ENCODE measurements at regions not wholly inside any gene's neighbourhood (a gene's known extent, or its start where the extent isn't known, plus 50 kb on each side); places are given as distances from the start of the nearest gene placed in this dataset.
"Not testable (repeated sequence)": the region's sequence is repeated elsewhere in the genome, so short reads cannot be mapped to it uniquely, and the experiment has no call there.

DNA sequence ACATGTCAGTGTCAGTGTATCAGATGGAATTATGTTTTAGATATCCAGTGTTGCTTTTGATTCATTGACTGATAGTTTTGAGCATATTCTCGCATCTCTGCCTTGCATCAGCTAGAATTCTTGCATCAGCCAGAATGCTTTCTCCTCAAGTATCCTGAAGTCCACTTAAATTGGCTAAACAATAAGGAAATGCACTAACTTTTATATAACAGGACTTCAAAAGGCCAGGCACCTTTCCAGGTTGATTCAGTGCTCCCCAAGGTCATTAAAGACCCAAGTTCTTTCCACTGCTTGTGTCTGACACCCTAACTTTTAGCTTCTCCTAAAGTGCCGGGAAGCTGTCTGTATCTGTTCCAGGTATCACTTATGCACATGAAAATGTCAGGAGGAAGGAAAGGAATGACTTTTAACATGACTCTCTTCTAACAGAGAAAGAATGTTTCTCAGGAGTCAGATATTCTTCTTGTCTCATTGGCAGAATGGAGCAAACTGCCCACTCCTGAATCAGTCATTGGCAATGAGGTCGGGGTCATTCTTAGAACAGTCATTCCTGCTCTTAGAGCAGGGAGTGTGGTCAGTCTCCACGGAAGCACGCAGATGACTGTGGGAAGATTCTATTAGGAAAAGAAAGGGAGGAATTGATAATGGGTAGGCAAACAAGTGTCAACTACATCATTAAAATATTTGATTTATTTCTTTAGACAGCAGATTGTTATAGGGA is 92.9 kb upstream of the TLL1 start:
- no peak for DNase-seq

DNA sequence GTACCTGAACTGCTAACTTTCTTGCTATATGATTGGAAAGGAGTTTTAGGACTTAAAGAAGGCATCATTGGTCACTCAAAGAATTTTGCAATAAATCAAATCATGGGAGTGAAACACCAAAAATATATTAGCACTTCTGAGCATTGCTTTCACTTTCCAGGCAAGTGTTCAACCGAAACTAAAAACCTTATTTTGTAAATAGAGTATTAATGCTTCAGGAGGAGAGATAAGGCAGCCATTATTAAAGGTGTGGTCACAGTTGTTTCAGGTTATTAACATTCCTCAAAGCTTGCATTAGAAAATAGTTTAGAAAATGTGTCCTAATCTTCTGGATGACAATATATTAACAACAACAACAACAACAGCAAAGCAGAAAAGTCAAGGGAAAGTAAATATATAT is 92.3 kb upstream of the TLL1 start:
- no peak for DNase-seq

DNA sequence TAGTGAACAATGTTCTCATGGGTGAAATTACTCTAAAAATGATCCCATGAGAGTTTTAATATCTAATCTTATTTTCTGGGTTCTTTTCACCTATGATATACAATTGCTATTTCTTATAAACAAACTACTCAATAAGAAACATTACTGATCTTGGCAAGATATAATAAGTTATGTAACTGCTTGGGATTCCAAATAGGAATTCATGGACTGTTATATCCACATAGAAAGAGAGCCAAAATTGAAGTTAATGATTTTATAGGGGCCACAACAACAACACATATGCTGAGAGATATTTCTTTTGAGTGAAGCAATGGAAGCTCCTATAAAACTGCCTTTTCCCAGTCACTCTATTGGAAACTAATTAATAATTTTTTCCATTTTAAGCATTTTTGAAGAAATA is 90.4 kb upstream of the TLL1 start:
- DNase-seq, result no peak

DNA sequence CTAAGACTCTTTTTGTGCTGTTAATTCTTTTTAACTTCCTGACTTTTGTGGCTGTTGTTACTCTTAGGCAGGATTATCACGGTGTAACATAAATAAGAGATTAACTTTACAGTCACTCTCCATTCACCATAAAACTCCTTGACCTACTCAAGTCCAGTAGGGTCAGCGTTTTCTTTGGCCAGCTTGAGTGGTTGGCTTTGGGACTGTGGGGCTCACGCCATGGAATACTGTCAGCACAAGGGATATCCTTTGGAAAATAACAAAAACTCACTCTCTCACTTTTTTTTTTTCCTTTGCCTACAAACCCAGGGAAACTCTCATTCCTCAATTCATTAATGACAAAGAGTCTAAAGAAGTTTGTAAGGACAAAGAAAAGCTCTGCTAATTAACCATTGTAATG is 89.4 kb upstream of the TLL1 start:
- no peak for DNase-seq

DNA sequence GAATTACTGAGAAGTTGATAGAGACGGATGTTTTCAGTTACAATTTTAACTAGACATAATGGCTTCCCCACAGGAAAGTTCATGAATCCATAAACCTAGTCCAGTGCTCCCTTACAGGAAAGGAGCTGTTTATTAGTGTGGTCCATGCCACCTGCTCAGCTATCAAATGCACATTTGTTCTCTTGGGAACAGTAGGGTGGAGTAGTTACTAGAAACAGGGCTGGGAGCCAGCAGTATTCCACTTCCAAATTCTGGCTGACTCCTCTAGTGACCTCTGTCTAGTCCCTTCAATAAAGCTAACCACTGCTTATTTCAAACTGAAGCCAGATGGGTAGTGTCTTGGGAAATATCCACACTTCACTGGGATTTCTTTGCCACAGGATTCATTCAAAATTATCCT is 88.4 kb upstream of the TLL1 start:
- DNase-seq, result no peak

DNA sequence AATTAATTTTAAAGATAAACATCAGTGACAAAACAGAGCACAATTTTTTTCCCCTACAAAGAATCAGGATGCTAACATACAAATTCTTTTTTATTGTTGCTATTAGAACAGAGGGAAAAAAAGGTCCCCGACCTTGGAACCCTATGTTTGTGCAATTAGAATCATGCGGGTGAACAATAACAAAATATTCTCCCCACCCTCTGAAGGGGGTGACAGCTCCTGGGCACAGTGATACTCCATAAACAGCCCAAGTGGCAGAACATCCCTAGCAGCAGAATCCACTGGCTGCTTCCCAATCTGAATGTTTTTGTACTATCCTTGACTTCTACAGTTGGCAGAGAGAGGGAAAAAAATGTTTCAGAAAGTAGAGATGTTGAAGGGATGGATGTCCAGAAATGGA is 87.7 kb upstream of the TLL1 start:
- DNase-seq, result no peak

DNA sequence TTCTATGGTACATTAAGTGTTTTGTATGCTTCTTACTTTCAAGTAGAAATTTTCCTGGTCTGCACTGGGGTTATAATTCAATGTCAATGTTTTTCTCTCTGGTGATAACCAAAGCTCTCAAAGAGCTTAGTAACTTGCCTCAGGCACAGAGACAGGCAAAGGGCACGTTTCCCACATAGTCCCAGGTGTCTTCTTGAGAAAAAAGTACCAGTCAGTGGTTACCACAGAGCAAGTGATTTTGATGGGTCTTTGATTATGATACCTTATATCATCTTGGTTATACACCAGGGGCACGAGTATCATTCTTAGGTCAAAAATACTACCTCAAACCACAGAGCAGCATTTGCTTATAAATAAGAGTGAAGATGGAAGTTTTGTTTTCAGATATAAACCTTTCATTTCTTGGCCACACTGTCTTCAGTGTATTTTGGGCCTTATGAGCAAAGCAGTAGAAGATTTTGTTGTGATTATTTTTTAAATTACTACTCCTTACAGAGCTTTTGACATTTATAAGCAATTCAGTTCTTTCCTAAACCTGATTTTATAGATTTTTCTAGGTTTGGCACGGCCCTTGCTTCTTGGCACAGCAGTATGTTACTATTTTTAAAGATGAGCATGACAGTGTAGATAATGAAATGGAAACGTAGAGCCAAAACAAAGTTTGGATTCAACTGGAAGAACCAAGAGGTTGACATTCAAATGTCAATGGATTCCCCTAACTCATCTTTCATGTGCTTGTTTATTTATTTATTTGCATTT is 85.3 kb upstream of the TLL1 start:
- no peak for DNase-seq

DNA sequence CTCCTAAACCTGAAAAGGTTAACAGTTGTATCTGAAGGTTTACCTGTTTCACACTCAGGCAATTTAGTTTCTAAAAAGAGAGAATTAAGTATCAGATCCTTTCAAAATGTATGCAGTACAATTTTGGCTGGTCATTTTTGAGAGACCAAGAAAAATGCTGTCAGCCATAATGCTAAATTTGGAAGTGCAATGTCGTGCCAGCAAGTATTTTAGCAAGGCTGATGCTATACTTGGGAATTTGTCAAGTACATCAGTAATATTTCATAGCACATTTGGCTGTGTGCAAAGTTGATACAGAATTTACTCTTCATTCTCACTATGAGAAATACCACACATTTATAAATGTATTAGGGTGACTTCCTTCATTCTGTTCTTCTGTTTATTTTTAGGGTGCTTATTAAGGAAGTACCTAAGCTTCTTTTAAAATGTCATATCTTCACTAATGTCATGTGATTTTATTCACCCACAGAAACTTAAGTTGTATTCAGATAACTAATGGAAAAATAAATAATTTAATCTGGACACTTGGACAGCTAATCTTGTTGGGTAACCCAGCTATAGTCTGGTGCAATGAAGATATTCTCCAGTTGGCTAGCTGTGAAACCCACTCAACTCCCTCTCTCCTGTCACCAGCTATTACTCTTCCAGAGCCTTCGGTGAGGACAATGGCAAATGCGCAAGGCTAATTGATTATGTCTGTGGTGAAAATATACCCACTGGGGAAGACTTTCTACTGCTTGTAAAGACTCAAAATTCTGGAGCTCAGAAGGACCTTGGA is 84.2 kb upstream of the TLL1 start:
- DNase-seq, result no peak

DNA sequence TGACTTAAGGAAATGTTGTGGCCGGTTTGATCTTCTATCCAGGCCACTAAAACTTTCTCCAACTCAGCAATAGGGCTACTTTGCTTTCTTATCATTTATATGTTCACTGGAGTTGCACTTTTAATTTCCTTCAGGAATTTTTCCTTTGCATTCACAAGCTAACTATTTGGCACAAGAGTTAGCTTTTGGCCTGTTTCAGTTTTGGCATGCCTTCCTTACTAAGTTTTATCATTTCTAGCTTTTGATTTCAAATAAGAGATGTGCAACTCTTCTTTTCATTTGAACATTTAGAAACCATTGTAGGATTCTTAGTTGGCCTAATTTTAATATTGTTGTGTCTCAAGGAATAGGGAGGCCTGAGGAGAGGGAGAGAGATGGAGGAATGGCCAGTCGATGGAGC is 79.8 kb upstream of the TLL1 start:
- no peak for DNase-seq

DNA sequence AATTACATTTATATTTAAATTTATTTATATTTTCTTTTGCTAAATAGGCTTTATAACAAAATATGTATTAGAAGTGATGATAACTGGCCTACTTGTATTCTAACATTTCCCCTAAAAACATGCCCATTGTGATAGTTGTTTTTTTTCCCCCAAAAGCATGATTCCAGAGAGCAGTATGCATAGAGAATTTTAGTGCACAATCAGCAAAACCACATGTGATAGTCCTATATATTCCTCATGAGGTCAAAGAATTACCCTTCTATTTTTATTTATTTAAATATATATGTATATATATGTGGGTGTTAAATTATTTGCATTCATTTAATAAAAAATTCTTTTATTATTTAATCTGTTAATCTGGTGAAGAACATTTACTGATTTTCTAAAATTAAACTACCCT is 78.2 kb upstream of the TLL1 start:
- DNase-seq, result no peak

DNA sequence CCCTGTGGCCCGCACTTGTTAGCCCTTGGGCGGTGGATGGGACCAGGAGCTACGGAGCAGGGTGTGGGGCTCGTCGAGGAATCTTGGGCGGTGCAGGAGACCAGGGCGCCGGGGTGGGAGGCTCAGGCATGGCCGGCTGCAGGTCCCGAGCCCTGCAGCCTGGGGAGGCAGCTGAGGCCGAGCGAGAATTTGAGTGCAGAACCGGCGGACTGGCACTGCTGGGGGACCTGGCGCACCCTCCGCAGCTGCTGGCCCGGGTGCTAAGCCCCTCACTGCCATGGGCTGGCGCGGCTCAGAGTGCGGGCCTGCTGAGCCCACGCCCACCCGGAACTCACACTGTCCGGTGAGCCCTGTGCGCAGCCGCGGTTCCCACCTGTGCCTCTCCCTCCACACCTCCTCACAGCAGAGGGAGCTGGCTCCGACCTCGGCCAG is 73.6 kb upstream of the TLL1 start:
- no peak for DNase-seq

DNA sequence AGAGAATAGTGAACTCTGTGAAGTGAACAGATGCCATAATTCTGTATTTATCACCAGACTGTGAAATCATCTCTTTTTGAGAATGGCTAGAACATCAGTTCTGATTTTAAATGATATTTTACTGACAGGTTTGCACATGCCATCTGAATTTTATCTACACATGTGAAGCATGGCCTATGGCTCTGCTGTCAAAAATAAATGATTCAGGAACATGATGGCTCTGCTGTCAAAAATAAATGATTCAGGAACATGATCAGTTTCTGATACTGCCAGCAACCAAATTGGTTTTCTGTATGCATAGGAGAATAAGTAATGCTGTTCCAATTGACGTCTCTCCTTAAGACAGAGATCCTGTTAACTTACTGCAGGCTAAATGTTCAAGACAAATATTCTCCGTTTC is 70.6 kb upstream of the TLL1 start:
- DNase-seq, result no peak

DNA sequence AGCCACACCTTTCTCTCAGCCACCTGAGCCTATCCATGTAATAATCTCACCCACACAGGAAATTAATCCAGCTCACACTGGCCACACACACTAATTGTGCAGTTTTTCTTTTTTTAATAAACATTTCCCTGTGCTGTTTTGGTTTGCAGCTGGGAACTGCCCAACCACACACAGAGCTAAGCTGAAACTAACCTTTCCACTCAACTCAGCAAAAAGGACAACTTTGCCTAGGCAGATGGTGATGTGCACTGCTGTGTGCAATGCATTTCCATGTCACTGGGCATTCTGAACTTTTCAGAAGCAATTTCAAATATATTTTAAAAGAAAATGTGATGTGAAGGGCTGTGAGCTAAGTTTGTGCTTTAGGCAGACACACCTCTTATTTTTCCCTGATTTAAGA is 70.0 kb upstream of the TLL1 start:
- no peak for DNase-seq

DNA sequence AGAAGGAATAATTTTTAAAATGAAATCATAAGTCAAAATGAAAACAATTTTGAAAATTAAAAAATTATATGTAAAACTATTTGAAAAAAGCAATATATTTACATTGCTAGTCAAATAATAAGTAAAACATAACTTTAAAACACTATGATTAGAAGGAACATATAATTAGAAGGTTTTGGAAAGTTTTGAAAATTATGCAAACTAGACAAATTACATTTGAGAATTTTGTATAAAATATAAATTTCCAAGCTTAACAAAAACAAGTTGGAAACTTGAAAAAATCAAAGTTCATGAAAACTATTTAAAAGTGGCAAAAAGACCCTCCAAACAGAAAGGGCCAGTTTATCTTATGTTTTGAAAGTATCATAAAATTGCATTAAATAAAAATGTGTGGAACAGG is 67.6 kb upstream of the TLL1 start:
- DNase-seq, result no peak

DNA sequence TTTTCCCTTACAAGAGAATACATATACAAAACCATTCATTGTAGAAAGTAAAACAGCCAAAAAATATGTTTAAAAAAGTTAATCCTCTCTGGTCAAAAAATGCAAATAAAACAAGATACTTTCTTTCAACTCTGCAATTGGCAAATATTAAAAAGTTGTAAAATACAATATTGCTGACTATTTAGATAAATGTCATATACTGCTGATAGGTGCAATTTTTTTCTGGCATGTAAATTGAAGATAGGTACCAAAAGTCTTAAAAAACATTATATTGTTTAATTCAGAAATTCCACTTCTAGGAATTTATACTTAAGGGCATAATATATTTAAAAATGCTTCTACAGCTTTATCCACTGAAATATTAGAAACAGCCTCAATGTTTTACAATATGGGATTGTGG is 66.4 kb upstream of the TLL1 start:
- no peak for DNase-seq

DNA sequence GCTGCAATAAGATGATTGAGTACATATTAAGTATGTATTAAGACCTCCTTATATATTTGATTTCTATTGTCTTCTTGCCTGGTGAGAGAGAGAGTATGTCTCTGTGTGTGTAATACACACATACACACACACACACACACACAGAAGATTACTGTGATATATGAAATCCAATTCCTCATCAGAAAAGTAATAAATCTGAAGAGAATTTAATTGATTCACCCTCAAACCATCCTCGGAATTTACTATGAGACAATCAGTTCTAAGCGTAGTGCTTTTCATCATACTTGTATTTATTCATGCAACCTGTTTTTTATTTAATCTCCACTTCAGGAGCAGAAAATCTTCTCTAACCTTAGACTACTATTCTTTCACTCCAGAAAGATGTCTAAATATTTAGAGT is 62.3 kb upstream of the TLL1 start:
- DNase-seq, result peak; percentile 64

DNA sequence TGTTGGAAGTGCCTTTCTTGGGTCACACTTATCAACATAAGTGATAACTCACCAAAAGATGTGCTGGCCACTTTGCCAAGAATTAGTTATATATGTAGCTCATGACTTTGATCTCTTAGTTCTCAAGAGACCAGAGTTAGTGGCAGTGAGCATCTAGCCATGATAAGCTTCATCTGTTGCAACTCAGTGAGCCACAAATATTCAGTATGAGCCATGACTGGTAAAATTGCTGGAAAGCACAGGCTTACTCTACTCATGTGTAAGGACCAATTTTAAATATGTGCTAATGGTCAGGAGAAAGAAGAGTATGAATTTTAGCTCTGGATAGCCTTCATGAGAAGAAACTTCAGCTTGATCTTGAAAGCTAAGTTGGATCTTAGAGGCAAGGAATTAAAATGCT is 59.4 kb upstream of the TLL1 start:
- DNase-seq, result peak; percentile 4

DNA sequence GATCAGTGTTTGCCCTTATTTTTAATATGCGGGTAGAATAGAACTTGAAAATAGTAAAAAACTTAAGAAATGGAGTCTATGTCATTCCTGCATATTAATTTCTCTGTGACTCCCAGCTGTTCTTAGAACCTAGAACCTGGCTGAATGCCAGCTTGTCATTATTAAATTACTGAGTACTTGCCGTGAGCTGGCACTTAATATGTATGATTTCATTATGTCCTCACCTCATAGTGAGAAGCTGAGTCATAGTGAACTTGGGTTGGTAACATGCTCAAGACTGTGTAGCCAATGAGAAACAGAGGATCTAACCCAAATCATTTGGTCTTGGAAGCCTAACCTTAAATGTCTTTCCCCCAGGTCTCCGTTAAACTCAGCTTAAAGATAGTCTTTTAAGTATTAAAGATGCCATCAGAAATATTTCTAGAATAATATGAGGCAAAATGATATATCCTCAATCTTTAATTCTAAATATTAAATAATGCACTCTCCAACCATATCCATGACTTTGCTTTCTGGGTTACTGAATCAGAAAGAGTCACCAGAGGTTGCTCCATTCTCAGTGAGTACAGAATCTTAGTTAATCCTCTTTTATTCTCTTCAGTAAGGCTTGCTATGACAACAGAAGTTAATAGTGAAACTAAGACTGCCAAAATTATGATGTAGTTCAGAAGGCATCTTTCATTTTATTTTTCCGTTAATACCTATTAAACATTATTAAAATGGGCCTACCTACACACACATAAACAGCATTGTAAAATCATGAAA is 58.6 kb upstream of the TLL1 start:
- DNase-seq, result peak; percentile 17

DNA sequence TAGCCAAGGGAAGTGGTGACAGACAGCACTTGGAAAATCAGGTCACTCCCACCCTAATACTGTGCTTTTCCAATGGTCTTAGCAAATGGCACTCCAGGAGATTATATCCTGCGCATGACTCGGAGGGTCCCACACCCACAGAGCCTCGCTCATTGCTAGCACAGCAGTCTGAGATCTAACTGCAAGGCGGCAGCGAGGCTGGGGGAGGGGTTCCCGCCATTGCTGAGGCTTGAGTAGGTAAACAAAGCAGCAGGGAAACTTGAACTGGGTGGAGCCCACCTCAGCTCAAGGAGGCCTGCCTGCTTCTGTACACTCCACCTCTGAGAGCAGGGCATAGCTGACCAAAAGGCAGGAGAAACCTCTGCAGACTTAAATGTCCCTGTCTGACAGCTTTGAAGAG is 53.9 kb upstream of the TLL1 start:
- not testable (repeated sequence) for DNase-seq
